Spleen (tissue), 11 donors: ENCODE measurements at regions not wholly inside any gene's neighbourhood (a gene's known extent, or its start where the extent isn't known, plus 50 kb on each side); places are given as distances from the start of the nearest gene placed in this dataset.
"Not testable (repeated sequence)": the region's sequence is repeated elsewhere in the genome, so short reads cannot be mapped to it uniquely, and the experiment has no call there.

Experiments
- DNase-seq: peaks from one replicate; pipeline ENCODE4 v3.0.0-alpha.2; 2020
- H3K27ac ChIP-seq, 8 donors: fragments of 200-600 bp; sonication (generic) in 7 of 8; 1 replicate in 4 of 8; 2 replicates in 4 of 8; pipeline versions ENCODE4 v1.5.0 to v1.8.0; 2016 to 2021; ENCODE audit warnings: inconsistent platforms in 4 of 8, mild to moderate bottlenecking in 4 of 8, moderate library complexity in 1 of 8
- H3K27me3 ChIP-seq, 7 donors: fragments of 200-600 bp; sonication (generic) in 6 of 7; replicated peaks in 1 of 7; 1 replicate in 4 of 7; 2 replicates in 3 of 7; pipeline versions ENCODE4 v1.5.0 to v1.8.0; 2016 to 2021; ENCODE audit warnings: inconsistent platforms in 3 of 7, mild to moderate bottlenecking in 1 of 7
- H3K36me3 ChIP-seq, 6 donors: fragments of 200-600 bp; sonication (generic) in 5 of 6; 1 replicate in 4 of 6; 2 replicates in 2 of 6; pipeline versions ENCODE4 v1.5.0 to v1.8.0; 2016 to 2021; ENCODE audit warnings: inconsistent platforms in 2 of 6
- H3K4me1 ChIP-seq, 6 donors: fragments of 200-600 bp; sonication (generic) in 5 of 6; 1 replicate in 3 of 6; 2 replicates in 3 of 6; pipeline versions ENCODE4 v1.5.0 to v1.8.0; 2016 to 2021; ENCODE audit warnings: inconsistent platforms in 3 of 6
- H3K4me3 ChIP-seq, 8 donors: fragments of 200-600 bp; sonication (generic) in 7 of 8; 1 replicate in 4 of 8; 2 replicates in 4 of 8; pipeline versions ENCODE4 v1.5.0 to v1.8.0; 2016 to 2021; ENCODE audit warnings: inconsistent platforms in 4 of 8, mild to moderate bottlenecking in 4 of 8, moderate library complexity in 2 of 8
- H3K9me3 ChIP-seq, 8 donors: fragments of 200-600 bp; sonication (generic) in 7 of 8; 1 replicate in 4 of 8; 2 replicates in 4 of 8; pipeline versions ENCODE4 v1.5.0 to v1.8.0; 2016 to 2021; ENCODE audit warnings: inconsistent platforms in 4 of 8
- WGBS, 5 donors: extraction: QIAGEN DNeasy Blood & Tissue Kit in 3 of 5; methylation state at CpG; one replicate each; pipeline versions ENCODE4 v1.1.5 to v1.1.7; 2013 to 2018; 5-methylcytosine and 5-hydroxymethylcytosine counted together
- intact Hi-C: fragments of 100-400 bp; cut with DNase I; formaldehyde crosslinking; loops from one replicate; pipeline ENCODE4 v1.15.0; 2023; ENCODE audit warnings: low total_unique reads
- donor health status: healthy with polysubstance abuse.
- donor health status: DM: no; HTN: no; CAD: no; lungs with moderate emphysema.
- donor health status: DM: no; HTN: no; CAD: no.
- donor health status: Bipolar disorder and iron deficiency.
- donor health status: healthy.
- donor health status: DM: no; HTN: no; CAD: no.
- donor health status: DM: yes; HTN: yes; CAD: no.

- H3K27me3 ChIP-seq, result peaks cover 0 to 32% (median 6%) of the 10 kb centered on the region in 7 donors
- H3K36me3 ChIP-seq, H3K4me1 ChIP-seq, DNase-seq, intact Hi-C loops, H3K27ac ChIP-seq, H3K9me3 ChIP-seq: not testable (repeated sequence)
- peak overlapping the region in 2 of 8 donors; percentile 13 to 47 for H3K4me3 ChIP-seq
- 2 to 4% (median 4%) methylated on average over 20 to 25 of the region's 25 CpGs for WGBS, 5 donors
Measured at GRCh38 chr1:145475962-145476361, 50.6 kb upstream of the NBPF20 start.

GRCh38 chr1:145475369-145475915 lies 50.0 kb upstream of the NBPF20 start:
- not testable (repeated sequence) for H3K27ac ChIP-seq
- 3 to 20% (median 6%) methylated on average over 1 to 41 of the region's 41 CpGs for WGBS, 5 donors
- peak; percentile 41 for DNase-seq

More at GRCh38 chr1:145475369-145475915, 50.0 kb upstream of the NBPF20 start:
- H3K9me3 ChIP-seq, H3K4me1 ChIP-seq, H3K36me3 ChIP-seq, intact Hi-C loops: not testable (repeated sequence)
- peak overlapping the region in 2 of 8 donors; percentile 13 to 47 for H3K4me3 ChIP-seq
- peaks cover 0 to 32% (median 6%) of the 10 kb centered on the region in 7 donors for H3K27me3 ChIP-seq
